ENCODE measurements at regions not wholly inside any gene's neighbourhood (a gene's known extent, or its start where the extent isn't known, plus 50 kb on each side); places are given as distances from the start of the nearest gene placed in this dataset.

GRCh38 chr2:237259201-237259600, 154.8 kb downstream of the COL6A3 start:
- H3K4me3 ChIP-seq (ENCODE audit: control insufficient read depth, low read depth, low read length): no peak overlapping the region
- DNase-seq (ENCODE audit: low read depth): no peak
- no peak for TF ChIP-seq CTCF (conservative IDR thresholded peaks at IDR 0.05; ENCODE audit: control insufficient read depth, insufficient read depth, low read depth, low read length)

GRCh38 chr2:237260039-237260620, 153.8 kb downstream of the COL6A3 start:
- no peak for DNase-seq (ENCODE audit: low read depth)
- H3K4me3 ChIP-seq (ENCODE audit: control insufficient read depth, low read depth, low read length): no peak overlapping the region
- no peak for TF ChIP-seq CTCF (conservative IDR thresholded peaks at IDR 0.05; ENCODE audit: control insufficient read depth, insufficient read depth, low read depth, low read length)

- TF ChIP-seq CTCF (conservative IDR thresholded peaks at IDR 0.05; ENCODE audit: control insufficient read depth, insufficient read depth, low read depth, low read length): no peak
- no peak for DNase-seq (ENCODE audit: low read depth)
- no peak overlapping the region for H3K4me3 ChIP-seq (ENCODE audit: control insufficient read depth, low read depth, low read length)
Observed at GRCh38 chr2:237260686-237261085, 153.3 kb downstream of the COL6A3 start.

- H3K4me3 ChIP-seq (ENCODE audit: control insufficient read depth, low read depth, low read length): no peak overlapping the region
- no peak for DNase-seq (ENCODE audit: low read depth)
- no peak for TF ChIP-seq CTCF (conservative IDR thresholded peaks at IDR 0.05; ENCODE audit: control insufficient read depth, insufficient read depth, low read depth, low read length)
Observed at GRCh38 chr2:237261327-237261726, 152.6 kb downstream of the COL6A3 start.

- no peak for TF ChIP-seq CTCF (conservative IDR thresholded peaks at IDR 0.05; ENCODE audit: control insufficient read depth, insufficient read depth, low read depth, low read length)
- no peak overlapping the region for H3K4me3 ChIP-seq (ENCODE audit: control insufficient read depth, low read depth, low read length)
- DNase-seq (ENCODE audit: low read depth): peak; percentile 92
Observed at GRCh38 chr2:237262838-237263771, 150.9 kb downstream of the COL6A3 start.

- TF ChIP-seq CTCF (conservative IDR thresholded peaks at IDR 0.05; ENCODE audit: control insufficient read depth, insufficient read depth, low read depth, low read length): no peak
- no peak overlapping the region for H3K4me3 ChIP-seq (ENCODE audit: control insufficient read depth, low read depth, low read length)
- peak; percentile 99 for DNase-seq (ENCODE audit: low read depth)
Observed at GRCh38 chr2:237264480-237265219, 149.3 kb downstream of the COL6A3 start.

All from fibroblast of mammary gland (primary cell).